GM21515 (cell line): ENCODE measurements at regions not wholly inside any gene's neighbourhood (a gene's known extent, or its start where the extent isn't known, plus 50 kb on each side); places are given as distances from the start of the nearest gene placed in this dataset.

Experiments
- ATAC-seq: cut with Tn5 transposase; IDR thresholded peaks from one replicate; pipeline ENCODE4 v1.9.1; 2021; ENCODE audit not compliant: unreplicated experiment

GRCh38 chr1:37415611-37416244, 58.7 kb upstream of the ZC3H12A start:
- ATAC-seq, result no peak

DNA sequence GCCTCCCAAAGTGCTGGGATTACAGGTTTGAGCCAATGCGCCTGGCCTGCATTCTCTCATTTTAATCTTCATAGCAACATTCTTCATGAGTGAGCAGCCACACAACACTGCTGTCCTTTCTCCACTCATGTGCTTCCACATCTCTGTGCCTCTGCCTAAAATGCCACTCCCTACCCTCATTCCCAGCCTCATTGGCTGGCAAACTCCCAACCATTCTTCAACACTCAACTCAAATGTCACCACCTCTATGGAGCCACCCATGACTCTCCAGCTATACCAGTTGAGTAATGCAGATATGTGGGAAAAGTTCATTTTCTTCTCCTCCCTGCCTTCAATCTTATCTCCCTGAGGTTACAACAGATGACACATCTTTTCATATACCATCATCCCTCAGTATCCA, 53.9 kb upstream of the ZC3H12A start:
- ATAC-seq, result no peak

- no peak for ATAC-seq
These were observed 50.6 kb upstream of the ZC3H12A start for GRCh38 chr1:37423810-37424209.

DNA sequence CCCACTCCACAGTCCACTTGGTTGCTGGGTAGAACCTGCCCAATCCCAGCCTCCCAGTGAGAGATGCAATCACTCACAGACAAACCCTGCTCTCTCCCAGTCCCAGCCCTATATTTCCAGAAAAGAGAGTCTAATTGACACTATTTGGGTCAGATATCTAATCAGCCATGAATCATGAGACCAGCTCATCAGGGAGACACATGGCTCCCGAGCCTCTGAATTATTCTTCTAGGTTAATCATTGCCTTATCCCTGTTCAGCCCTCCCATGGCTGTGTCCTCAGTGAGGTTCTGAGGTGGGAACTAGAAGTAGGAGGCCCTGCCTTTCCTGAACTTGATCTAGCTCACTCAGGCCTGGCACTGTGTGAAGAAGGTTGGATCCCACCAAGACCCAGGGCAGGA, 49.9 kb upstream of the ZC3H12A start:
- ATAC-seq, result no peak
